ENCODE measurements at regions not wholly inside any gene's neighbourhood (a gene's known extent, or its start where the extent isn't known, plus 50 kb on each side); places are given as distances from the start of the nearest gene placed in this dataset.
A peak's percentile ranks its signal among the peaks of the same experiment; 100 is the strongest.

DNA sequence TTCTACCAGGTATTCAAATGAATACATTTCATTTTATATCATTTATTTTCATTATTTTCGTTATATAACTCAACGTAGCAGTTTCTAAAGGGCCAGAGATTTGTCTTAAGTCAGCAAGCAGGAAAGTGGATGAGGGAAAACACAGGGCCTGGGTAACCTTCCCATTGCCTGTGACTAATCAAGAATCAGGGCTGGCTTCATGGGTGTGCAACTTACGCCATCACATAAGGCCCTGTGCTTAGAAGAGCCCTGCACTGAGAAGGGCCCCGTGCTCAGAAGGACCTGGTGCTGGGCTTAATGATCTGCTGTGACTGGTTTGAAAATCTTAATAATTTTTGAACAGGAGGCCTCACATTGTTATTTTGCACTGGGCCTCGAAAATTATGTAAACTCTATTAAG is 65.4 kb upstream of the FAM9C start (continued):
- TF ChIP-seq ESRRA (IDR thresholded peaks at IDR 0.05; ENCODE audit: borderline replicate concordance, low read length) (no peak), MAFK (IDR thresholded peaks at IDR 0.05; ENCODE audit: partially characterized antibody) (no peak), FOSL2 (IDR thresholded peaks at IDR 0.05) (no peak), FOSL2 (CRISPR knock-in tag; IDR thresholded peaks at IDR 0.05) (peak; percentile 63), NR3C1 (IDR thresholded peaks at IDR 0.05) (no peak), POLR2AphosphoS2 (conservative IDR thresholded peaks at IDR 0.05; ENCODE audit: low read length) (no peak), HOXB5 (CRISPR knock-in tag; IDR thresholded peaks at IDR 0.05) (no peak)
- TF ChIP-seq, protein P1, sequence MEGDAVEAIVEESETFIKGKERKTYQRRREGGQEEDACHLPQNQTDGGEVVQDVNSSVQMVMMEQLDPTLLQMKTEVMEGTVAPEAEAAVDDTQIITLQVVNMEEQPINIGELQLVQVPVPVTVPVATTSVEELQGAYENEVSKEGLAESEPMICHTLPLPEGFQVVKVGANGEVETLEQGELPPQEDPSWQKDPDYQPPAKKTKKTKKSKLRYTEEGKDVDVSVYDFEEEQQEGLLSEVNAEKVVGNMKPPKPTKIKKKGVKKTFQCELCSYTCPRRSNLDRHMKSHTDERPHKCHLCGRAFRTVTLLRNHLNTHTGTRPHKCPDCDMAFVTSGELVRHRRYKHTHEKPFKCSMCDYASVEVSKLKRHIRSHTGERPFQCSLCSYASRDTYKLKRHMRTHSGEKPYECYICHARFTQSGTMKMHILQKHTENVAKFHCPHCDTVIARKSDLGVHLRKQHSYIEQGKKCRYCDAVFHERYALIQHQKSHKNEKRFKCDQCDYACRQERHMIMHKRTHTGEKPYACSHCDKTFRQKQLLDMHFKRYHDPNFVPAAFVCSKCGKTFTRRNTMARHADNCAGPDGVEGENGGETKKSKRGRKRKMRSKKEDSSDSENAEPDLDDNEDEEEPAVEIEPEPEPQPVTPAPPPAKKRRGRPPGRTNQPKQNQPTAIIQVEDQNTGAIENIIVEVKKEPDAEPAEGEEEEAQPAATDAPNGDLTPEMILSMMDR (IDR thresholded peaks at IDR 0.05) = no peak

DNA sequence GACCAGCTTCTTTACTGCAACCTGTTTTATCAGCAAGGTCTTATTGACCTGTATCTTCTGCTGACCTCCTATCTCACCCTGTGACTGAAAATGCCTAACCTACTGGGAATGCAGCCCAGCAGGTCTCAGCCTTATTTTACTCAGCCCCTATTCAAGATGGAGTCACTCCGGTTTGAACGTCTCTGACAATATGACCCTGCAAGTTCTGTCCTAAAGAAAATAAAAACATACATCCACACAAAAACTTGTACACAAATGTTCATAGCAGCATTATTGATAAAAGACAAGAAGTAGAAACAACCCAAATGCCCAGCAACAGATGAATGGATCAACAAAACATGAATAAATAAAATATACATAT is 59.5 kb upstream of the FAM9C start:
- POLR2A ChIA-PET = no interaction called here
- H3K4me1 ChIP-seq = peaks cover 52% of the 10 kb centered on the region
- H3K4me3 ChIP-seq = no peak overlapping the region
- DNase-seq (ENCODE audit: low read depth in 1 of 2, low spot score in 1 of 2) (no peak), FAIRE-seq (no peak), ATAC-seq (no peak)
- peak overlapping the region; percentile 82 to 88; a peak in 4 of 6 replicates for H3K27ac ChIP-seq
- WGBS (ENCODE audit: missing lambda C conversion rate) = 95% methylated on average over 2 of the region's 2 CpGs
- no peak overlapping the region for H3K4me2 ChIP-seq
- CTCF ChIA-PET = interaction anchor here (1.3 kb wide), 1 partner anchor 157 kb away, joined by 5 read pairs; no protein-coding TSS in a partner anchor
- peaks cover 3% of the 10 kb centered on the region; the same call in 1 of the 3 replicates for H3K9me3 ChIP-seq
- TF ChIP-seq FOSB (CRISPR knock-in tag; IDR thresholded peaks at IDR 0.05) = no peak
- TF ChIP-seq NPAS2 (CRISPR knock-in tag; IDR thresholded peaks at IDR 0.05; ENCODE audit: borderline replicate concordance) = no peak
- TF ChIP-seq HDAC2 (IDR thresholded peaks at IDR 0.05) = no peak
- no peak for TF ChIP-seq CBX2 (IDR thresholded peaks at IDR 0.05; ENCODE audit: borderline replicate concordance, low read depth)
- TF ChIP-seq RARB (CRISPR knock-in tag; IDR thresholded peaks at IDR 0.05) = no peak
- TF ChIP-seq MAZ (IDR thresholded peaks at IDR 0.05; ENCODE audit: borderline replicate concordance, low read depth, low read length) = no peak
- peak; percentile 81; the same call in 1 of the 2 replicates for TF ChIP-seq EHF (CRISPR knock-in tag; IDR thresholded peaks at IDR 0.05)
- no peak for TF ChIP-seq SREBF2 (IDR thresholded peaks at IDR 0.05)
- TF ChIP-seq EP300 (IDR thresholded peaks at IDR 0.05) = no peak
- peak; percentile 81; the same call in 1 of the 2 replicates for TF ChIP-seq HOXB13 (CRISPR knock-in tag; IDR thresholded peaks at IDR 0.05; ENCODE audit: low read depth)
- TF ChIP-seq CEBPB (IDR thresholded peaks at IDR 0.05) = no peak
- TF ChIP-seq CBX8 (IDR thresholded peaks at IDR 0.05) = no peak
- TF ChIP-seq, protein P2, sequence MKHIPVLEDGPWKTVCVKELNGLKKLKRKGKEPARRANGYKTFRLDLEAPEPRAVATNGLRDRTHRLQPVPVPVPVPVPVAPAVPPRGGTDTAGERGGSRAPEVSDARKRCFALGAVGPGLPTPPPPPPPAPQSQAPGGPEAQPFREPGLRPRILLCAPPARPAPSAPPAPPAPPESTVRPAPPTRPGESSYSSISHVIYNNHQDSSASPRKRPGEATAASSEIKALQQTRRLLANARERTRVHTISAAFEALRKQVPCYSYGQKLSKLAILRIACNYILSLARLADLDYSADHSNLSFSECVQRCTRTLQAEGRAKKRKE (CRISPR knock-in tag; IDR thresholded peaks at IDR 0.05; ENCODE audit: low read depth) = no peak
- no peak for TF ChIP-seq RNF2 (IDR thresholded peaks at IDR 0.05; ENCODE audit: borderline replicate concordance, low read depth)
- TF ChIP-seq SMC3 (IDR thresholded peaks at IDR 0.05) = no peak
- TF ChIP-seq ZNF302 (CRISPR knock-in tag; IDR thresholded peaks at IDR 0.05) = 0 out of 2 replicates have a peak, but pooled peaks have one; percentile 26
- TF ChIP-seq JUN (IDR thresholded peaks at IDR 0.05) = no peak
- TF ChIP-seq, protein P3, sequence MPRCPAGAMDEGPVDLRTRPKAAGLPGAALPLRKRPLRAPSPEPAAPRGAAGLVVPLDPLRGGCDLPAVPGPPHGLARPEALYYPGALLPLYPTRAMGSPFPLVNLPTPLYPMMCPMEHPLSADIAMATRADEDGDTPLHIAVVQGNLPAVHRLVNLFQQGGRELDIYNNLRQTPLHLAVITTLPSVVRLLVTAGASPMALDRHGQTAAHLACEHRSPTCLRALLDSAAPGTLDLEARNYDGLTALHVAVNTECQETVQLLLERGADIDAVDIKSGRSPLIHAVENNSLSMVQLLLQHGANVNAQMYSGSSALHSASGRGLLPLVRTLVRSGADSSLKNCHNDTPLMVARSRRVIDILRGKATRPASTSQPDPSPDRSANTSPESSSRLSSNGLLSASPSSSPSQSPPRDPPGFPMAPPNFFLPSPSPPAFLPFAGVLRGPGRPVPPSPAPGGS (IDR thresholded peaks at IDR 0.05) = no peak
- no peak for TF ChIP-seq MAFK (IDR thresholded peaks at IDR 0.05; ENCODE audit: partially characterized antibody)
- TF ChIP-seq, protein P4, sequence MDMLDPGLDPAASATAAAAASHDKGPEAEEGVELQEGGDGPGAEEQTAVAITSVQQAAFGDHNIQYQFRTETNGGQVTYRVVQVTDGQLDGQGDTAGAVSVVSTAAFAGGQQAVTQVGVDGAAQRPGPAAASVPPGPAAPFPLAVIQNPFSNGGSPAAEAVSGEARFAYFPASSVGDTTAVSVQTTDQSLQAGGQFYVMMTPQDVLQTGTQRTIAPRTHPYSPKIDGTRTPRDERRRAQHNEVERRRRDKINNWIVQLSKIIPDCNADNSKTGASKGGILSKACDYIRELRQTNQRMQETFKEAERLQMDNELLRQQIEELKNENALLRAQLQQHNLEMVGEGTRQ (IDR thresholded peaks at IDR 0.05) = no peak
- TF ChIP-seq RFX5 (IDR thresholded peaks at IDR 0.05) = no peak
- TF ChIP-seq ESRRA (IDR thresholded peaks at IDR 0.05; ENCODE audit: borderline replicate concordance, low read length) = no peak
- TF ChIP-seq TP53 (CRISPR knock-in tag; IDR thresholded peaks at IDR 0.05) = no peak
- no peak for TF ChIP-seq TFCP2L1 (CRISPR knock-in tag; IDR thresholded peaks at IDR 0.05)
- TF ChIP-seq, protein P5, sequence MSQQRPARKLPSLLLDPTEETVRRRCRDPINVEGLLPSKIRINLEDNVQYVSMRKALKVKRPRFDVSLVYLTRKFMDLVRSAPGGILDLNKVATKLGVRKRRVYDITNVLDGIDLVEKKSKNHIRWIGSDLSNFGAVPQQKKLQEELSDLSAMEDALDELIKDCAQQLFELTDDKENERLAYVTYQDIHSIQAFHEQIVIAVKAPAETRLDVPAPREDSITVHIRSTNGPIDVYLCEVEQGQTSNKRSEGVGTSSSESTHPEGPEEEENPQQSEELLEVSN (IDR thresholded peaks at IDR 0.05; ENCODE audit: borderline replicate concordance, low read depth) = no peak
- no peak for TF ChIP-seq NFE2L2 (conservative IDR thresholded peaks at IDR 0.05; ENCODE audit: low read length)
- TF ChIP-seq HOXA7 (CRISPR knock-in tag; IDR thresholded peaks at IDR 0.05) = no peak
- TF ChIP-seq, protein P6, sequence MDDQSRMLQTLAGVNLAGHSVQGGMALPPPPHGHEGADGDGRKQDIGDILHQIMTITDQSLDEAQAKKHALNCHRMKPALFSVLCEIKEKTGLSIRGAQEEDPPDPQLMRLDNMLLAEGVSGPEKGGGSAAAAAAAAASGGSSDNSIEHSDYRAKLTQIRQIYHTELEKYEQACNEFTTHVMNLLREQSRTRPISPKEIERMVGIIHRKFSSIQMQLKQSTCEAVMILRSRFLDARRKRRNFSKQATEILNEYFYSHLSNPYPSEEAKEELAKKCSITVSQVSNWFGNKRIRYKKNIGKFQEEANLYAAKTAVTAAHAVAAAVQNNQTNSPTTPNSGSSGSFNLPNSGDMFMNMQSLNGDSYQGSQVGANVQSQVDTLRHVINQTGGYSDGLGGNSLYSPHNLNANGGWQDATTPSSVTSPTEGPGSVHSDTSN (IDR thresholded peaks at IDR 0.05) = no peak
- no peak for TF ChIP-seq NR3C1 (IDR thresholded peaks at IDR 0.05)
- peak; percentile 57; the same call in 1 of the 2 replicates for TF ChIP-seq HOXB5 (CRISPR knock-in tag; IDR thresholded peaks at IDR 0.05)
- no peak for TF ChIP-seq JUNB (IDR thresholded peaks at IDR 0.05)
- TF ChIP-seq FOXS1 (CRISPR knock-in tag; IDR thresholded peaks at IDR 0.05) = no peak
- TF ChIP-seq ZC3H11A (IDR thresholded peaks at IDR 0.05) = no peak
- no peak for TF ChIP-seq KDM5A (IDR thresholded peaks at IDR 0.05)
